Memory B cell (primary cell): ENCODE measurements at regions not wholly inside any gene's neighbourhood (a gene's known extent, or its start where the extent isn't known, plus 50 kb on each side); places are given as distances from the start of the nearest gene placed in this dataset.

ENCODE experiments used
- ATAC-seq: fragments of 150-1000 bp; cut with Tn5 transposase; 2 replicates; pipeline ENCODE4 v1.10.0; 2021; ENCODE audit warnings: low read depth, mild to moderate bottlenecking, moderate library complexity
- DNase-seq, 2 donors: peaks; one replicate each; pipeline ENCODE4 v3.0.0; 2022; ENCODE audit warnings: low spot score in 2 of 2
- H3K27ac Mint-ChIP-seq: one replicate; pipeline ENCODE4 v1.8.0; 2022; ENCODE audit warnings: mild to moderate bottlenecking, moderate library complexity, mixed read lengths
- H3K27me3 Mint-ChIP-seq: one replicate; pipeline ENCODE4 v1.8.0; 2022; ENCODE audit warnings: mixed read lengths
- H3K36me3 Mint-ChIP-seq: one replicate; pipeline ENCODE4 v1.8.0; 2022; ENCODE audit warnings: mild to moderate bottlenecking, mixed read lengths
- H3K4me1 Mint-ChIP-seq: one replicate; pipeline ENCODE4 v1.8.0; 2022; ENCODE audit warnings: mixed read lengths
- H3K4me3 Mint-ChIP-seq: one replicate; pipeline ENCODE4 v1.8.0; 2022; ENCODE audit warnings: mild to moderate bottlenecking, moderate library complexity, mixed read lengths
- H3K9me3 Mint-ChIP-seq: one replicate; pipeline ENCODE4 v1.8.0; 2022; ENCODE audit warnings: mixed read lengths

DNA sequence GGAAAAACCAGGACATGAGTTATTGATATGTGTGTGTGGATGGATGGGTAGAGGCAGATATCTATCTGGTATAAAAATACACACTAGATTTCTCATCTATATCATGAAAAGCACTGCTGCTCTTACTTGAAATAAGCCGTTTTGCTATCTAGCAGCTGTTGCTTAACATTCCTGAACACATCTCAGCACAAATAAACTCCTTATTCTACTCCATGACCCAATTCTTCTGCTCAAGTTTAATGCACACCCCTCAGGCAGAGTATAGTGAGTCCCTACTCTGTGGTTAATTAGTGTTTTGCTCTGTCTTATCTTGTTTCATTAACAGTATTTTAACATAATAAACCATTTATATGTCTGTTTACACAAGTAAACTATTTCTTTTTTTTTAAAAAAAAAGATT, 134.2 kb downstream of the CBLN2 start:
- H3K27ac Mint-ChIP-seq: no peak overlapping the region
- no peak for ATAC-seq
- H3K36me3 Mint-ChIP-seq: no peaks in the 10 kb centered on the region
- H3K9me3 Mint-ChIP-seq: peaks cover 6% of the 10 kb centered on the region
- H3K27me3 Mint-ChIP-seq: no peaks in the 10 kb centered on the region
- no peaks in the 10 kb centered on the region for H3K4me1 Mint-ChIP-seq
- no peak overlapping the region for H3K4me3 Mint-ChIP-seq
- no peak for DNase-seq

DNA sequence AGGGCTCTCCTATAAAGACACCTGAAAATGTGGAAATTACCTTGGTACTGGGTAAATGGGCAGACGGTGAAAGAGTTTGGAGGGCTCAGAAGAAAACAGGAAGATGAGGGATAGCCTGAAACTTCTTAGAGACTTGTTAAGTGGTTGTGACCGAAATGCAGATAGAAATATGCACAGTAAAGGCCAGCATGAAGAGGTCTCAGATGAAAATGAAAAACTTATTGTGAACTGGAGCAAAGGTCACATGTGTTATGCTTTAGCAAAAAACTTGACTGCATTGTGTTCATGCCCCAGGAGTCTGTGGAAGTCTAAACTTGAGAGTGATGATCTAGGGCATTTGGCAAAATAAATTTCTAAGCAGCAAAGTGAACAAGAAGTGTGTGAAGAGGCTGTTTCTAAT, 137.1 kb downstream of the CBLN2 start:
- no peaks in the 10 kb centered on the region for H3K36me3 Mint-ChIP-seq
- no peaks in the 10 kb centered on the region for H3K4me1 Mint-ChIP-seq
- DNase-seq (no peak), ATAC-seq (no peak)
- H3K27me3 Mint-ChIP-seq: no peaks in the 10 kb centered on the region
- H3K27ac Mint-ChIP-seq: no peak overlapping the region
- no peak overlapping the region for H3K4me3 Mint-ChIP-seq
- H3K9me3 Mint-ChIP-seq: peaks cover 7% of the 10 kb centered on the region

DNA sequence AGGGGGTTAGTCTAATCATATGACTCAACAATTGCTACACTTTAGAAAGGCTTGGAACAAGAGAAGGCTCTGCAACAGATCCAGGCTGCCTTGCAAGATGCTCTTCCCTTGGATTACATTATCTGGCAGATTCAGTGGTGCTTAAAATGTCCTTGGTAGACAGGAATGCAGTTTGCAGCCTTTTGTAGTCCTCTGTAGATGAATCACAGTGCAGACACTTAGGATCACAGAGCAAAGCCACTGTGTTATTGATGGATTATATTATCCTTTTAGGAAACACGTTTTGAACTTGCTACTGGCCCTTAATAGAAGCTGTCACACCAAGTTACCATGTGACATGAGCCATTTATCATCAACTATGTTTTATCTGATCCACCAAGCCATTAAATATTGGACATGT, 152.2 kb downstream of the CBLN2 start:
- Mint-ChIP-seq H3K4me3 (no peak overlapping the region), H3K27me3 (no peaks in the 10 kb centered on the region), H3K27ac (no peak overlapping the region), H3K4me1 (no peaks in the 10 kb centered on the region), H3K9me3 (peaks cover 3% of the 10 kb centered on the region), H3K36me3 (no peaks in the 10 kb centered on the region)
- DNase-seq (no peak), ATAC-seq (no peak)

DNA sequence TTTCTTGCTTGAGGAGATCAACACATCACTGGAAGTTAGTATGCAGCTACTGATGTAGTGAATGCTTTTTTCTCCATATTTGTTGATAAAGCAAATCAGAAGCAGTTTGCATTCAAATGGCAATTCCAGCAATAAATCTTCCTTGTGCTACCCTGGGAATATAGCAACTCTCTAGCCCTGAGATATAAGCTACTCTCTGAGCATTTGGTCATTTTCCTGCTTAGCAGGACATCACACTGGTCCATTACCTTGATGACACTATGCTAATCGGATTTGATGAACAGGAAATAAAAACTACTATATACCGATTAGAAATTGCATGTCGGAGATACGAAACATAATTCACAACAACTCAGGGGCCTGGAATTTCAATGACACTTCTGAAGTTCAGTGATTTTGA, 152.7 kb downstream of the CBLN2 start:
- no peaks in the 10 kb centered on the region for H3K36me3 Mint-ChIP-seq
- H3K27ac Mint-ChIP-seq: no peak overlapping the region
- H3K4me3 Mint-ChIP-seq: no peak overlapping the region
- H3K9me3 Mint-ChIP-seq: peaks cover 3% of the 10 kb centered on the region
- H3K27me3 Mint-ChIP-seq: no peaks in the 10 kb centered on the region
- no peak for DNase-seq
- ATAC-seq: no peak
- no peaks in the 10 kb centered on the region for H3K4me1 Mint-ChIP-seq

DNA sequence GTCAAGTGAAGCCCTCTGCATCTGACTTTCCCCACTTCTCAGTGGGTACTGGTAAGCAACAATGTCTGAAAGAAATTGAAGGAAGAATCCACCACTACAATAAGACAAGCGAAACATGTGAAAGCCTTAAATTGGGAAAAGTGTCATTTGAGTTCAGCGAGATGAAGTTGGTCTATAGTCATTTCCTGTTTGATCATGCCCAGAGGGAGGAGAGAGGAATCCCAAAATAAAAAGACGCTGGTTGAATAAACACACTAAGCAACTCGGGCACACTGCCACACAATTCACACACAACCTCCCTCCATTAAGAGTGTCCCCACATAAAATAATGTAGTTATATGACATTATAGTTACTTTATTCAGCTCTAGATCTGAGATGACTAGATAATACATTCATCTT, 166.1 kb downstream of the CBLN2 start:
- no peak for ATAC-seq
- Mint-ChIP-seq H3K4me1 (no peaks in the 10 kb centered on the region), H3K36me3 (no peaks in the 10 kb centered on the region), H3K4me3 (no peak overlapping the region), H3K27me3 (no peaks in the 10 kb centered on the region), H3K9me3 (no peaks in the 10 kb centered on the region), H3K27ac (no peak overlapping the region)
- DNase-seq: no peak

DNA sequence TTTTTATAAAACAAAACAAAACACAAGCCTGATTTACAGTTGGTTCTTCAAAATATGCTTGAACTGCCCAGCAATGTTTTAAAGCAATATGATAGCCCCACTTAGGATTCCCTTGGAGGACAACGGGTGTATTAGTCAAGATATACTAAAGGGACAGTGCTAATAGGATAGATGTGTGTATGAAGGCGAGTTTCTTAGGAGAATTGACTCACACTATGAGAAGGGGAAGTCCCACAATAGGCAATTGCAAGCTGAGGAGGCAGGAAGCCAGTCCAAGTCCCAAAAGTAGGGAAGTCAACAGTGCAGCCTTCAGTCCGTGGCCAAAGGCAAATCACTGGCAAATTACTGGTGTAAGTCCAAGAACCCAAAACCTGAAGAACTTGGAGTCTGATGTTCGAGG, 167.9 kb downstream of the CBLN2 start:
- DNase-seq: no peak
- Mint-ChIP-seq H3K36me3 (no peaks in the 10 kb centered on the region), H3K9me3 (peaks cover under 1% of the 10 kb centered on the region), H3K27me3 (no peaks in the 10 kb centered on the region), H3K4me3 (no peak overlapping the region), H3K4me1 (no peaks in the 10 kb centered on the region), H3K27ac (no peak overlapping the region)
- ATAC-seq: no peak

DNA sequence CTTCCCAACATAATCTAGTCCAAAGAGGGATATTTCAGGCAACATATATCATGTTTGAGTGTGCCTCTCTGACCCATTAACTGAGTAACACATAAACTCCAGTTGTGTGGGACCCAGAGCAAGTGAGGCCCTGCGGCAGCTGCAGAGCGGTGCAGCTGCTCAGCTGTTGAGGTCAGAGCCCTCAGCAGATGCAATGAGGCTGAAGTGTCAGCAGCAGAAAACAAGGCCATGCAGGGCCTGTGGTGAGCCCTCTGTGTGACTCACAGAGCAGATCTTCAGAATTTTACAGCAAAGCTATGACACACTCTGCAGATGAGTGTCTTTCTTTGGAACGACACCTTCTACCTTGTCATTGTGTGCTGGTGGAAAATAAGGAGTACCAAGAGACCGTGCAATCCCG, 168.5 kb downstream of the CBLN2 start:
- ATAC-seq: no peak
- H3K27ac Mint-ChIP-seq: no peak overlapping the region

DNA sequence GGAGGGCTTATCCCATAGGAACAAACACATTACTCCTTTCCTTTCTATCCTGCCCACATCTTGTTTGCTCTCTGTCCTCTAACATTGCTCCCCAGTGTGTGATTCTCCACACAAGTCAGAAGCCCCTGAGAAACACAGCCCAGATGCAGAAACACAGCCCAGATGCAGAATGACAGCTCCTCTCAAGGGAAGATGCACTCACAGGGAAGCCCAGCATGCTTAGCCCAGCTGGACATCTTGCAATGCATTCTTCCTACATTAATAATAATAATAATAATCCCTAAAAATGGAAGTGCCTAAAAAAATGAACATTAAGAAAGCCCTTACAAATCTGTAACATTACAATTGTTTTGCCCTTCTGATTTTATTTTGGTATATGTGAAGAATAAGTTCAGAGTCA, 172.1 kb downstream of the CBLN2 start:
- Mint-ChIP-seq H3K9me3 (peaks cover 10% of the 10 kb centered on the region), H3K27me3 (no peaks in the 10 kb centered on the region), H3K27ac (no peak overlapping the region), H3K4me3 (no peak overlapping the region), H3K36me3 (no peaks in the 10 kb centered on the region), H3K4me1 (no peaks in the 10 kb centered on the region)
- DNase-seq (no peak), ATAC-seq (no peak)

More for the DNA sequence above, 168.5 kb downstream of the CBLN2 start:
- H3K36me3 Mint-ChIP-seq: no peaks in the 10 kb centered on the region
- DNase-seq: no peak
- no peak overlapping the region for H3K4me3 Mint-ChIP-seq
- no peaks in the 10 kb centered on the region for H3K4me1 Mint-ChIP-seq
- no peaks in the 10 kb centered on the region for H3K27me3 Mint-ChIP-seq
- peaks cover 5% of the 10 kb centered on the region for H3K9me3 Mint-ChIP-seq

DNA sequence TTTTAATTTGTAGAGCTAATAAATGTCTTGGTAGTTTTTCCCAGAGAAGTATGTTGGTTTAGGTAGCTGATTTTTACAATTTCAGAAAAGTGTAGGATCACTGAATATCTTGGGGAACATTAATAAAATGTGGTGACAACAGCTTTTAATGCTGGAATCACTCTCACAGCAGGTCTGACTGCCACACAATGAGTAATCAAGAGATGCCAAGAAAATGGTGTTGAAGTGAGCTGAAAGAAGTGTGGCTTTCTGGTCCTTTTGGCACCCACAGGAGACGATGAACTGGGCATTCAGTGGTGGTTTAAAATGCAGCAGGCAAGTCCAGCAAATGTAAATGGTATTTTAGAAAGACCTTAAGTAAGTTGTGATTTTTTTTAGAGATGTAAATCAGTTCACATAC, 175.8 kb downstream of the CBLN2 start:
- no peak overlapping the region for H3K4me3 Mint-ChIP-seq
- H3K27me3 Mint-ChIP-seq: no peaks in the 10 kb centered on the region
- ATAC-seq (no peak), DNase-seq (no peak)
- peaks cover 10% of the 10 kb centered on the region for H3K9me3 Mint-ChIP-seq
- no peaks in the 10 kb centered on the region for H3K36me3 Mint-ChIP-seq
- H3K27ac Mint-ChIP-seq: no peak overlapping the region
- H3K4me1 Mint-ChIP-seq: no peaks in the 10 kb centered on the region

DNA sequence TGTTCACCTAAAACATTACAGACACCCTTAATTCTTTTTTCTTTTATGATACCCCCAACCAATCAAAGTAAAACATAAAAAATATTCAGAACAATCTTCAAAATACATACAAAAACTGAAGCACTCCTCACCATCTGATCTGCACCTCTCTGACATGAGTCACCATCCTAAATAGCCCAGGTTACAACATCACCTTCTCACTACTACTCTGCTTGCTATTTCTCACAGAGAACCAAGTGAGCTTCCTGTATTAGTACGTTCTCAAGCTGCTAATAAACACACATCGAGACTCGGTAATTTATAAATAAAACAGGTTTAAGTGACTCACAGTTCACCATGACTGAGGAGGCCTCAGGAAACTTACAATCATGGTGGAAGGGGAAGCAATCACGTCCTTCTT, 183.5 kb downstream of the CBLN2 start:
- H3K4me3 Mint-ChIP-seq: no peak overlapping the region
- no peak for DNase-seq
- H3K27ac Mint-ChIP-seq: no peak overlapping the region
- H3K9me3 Mint-ChIP-seq: peaks cover 7% of the 10 kb centered on the region
- H3K4me1 Mint-ChIP-seq: no peaks in the 10 kb centered on the region
- H3K36me3 Mint-ChIP-seq: no peaks in the 10 kb centered on the region
- peaks cover 4% of the 10 kb centered on the region for H3K27me3 Mint-ChIP-seq
- no peak for ATAC-seq

DNA sequence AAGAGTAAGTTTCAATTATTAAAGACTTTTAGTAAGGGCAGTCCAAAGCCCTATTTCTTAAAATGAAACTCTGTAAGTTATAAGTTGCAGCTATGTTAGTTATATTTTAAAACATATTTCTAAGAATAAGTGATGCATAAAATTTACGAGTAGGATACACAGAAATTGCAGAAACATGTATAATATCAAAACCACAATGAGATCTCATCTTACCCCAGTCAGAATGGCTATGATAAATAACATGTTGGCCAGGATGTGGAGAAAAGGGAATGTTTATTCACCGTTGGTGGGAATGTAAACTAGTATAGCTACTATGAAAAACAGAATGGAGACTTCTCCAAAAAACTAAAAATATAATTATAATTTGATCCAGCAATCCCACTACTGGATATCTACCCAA, 201.2 kb downstream of the CBLN2 start:
- no peak for DNase-seq
- no peaks in the 10 kb centered on the region for H3K9me3 Mint-ChIP-seq
- H3K27ac Mint-ChIP-seq: no peak overlapping the region
- H3K4me3 Mint-ChIP-seq: no peak overlapping the region
- ATAC-seq: no peak
- no peaks in the 10 kb centered on the region for H3K36me3 Mint-ChIP-seq
- H3K4me1 Mint-ChIP-seq: no peaks in the 10 kb centered on the region
- no peaks in the 10 kb centered on the region for H3K27me3 Mint-ChIP-seq

DNA sequence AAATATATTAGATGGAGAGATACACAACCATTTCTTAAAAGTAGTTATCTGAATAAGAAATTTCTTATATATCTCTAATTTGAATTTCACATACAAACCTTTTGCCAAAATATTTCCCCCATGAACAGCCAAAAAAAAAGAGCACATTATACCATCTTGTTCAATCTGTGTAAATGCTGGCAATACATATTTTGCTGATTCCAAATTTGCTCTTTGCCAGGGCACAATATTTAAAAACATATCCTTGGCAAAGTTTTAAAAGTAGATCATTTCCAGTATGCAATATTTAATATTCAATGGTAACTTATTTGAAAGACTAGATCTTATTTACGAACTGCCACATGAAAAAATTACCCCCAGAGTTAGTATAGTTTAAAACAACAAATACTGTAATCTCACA, 204.2 kb downstream of the CBLN2 start:
- Mint-ChIP-seq H3K9me3 (peaks cover 1% of the 10 kb centered on the region), H3K27me3 (no peaks in the 10 kb centered on the region), H3K27ac (no peak overlapping the region), H3K4me1 (no peaks in the 10 kb centered on the region), H3K4me3 (no peak overlapping the region), H3K36me3 (no peaks in the 10 kb centered on the region)
- DNase-seq: no peak
- ATAC-seq: no peak

DNA sequence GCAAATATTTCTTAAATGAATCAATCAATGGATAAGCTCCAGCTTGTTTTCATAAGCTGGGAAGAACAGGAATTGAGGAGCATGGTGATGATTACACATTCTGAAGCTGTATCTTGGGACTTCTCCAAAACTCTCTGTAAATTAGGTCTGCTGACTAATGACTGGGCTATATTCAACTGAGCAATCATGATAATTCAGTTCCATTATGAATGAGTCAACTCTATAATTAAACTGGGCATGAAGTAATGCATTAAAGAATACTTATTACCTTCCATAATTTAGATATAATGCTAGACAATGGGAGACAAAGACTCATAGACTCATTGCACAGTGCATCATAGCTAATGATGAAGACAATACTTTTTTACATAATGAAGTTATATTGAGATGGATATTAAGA, 207.4 kb downstream of the CBLN2 start:
- no peaks in the 10 kb centered on the region for H3K36me3 Mint-ChIP-seq
- H3K27me3 Mint-ChIP-seq: no peaks in the 10 kb centered on the region
- no peaks in the 10 kb centered on the region for H3K4me1 Mint-ChIP-seq
- no peak overlapping the region for H3K4me3 Mint-ChIP-seq
- DNase-seq (no peak), ATAC-seq (no peak)
- H3K9me3 Mint-ChIP-seq: peaks cover 3% of the 10 kb centered on the region
- H3K27ac Mint-ChIP-seq: no peak overlapping the region

DNA sequence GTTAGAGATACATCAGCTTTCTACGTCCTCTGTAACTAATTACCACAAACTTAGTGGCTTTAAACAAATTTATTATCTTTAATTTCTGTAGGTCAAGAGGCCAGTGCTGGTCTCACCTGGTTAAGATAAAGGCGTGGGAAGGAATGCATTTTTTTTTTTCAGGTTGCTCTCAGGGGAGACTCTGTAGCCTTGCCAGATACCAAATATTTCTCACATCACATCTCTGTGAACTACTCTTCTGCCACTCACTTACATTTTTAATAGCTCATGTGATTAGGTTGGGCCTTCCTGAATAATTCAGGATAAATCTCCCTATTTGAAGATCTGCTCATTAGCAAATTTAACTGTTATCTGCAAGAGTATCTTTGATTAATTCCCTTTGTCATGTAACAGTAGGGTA, 214.6 kb downstream of the CBLN2 start:
- ATAC-seq: no peak
- no peak for DNase-seq
- no peaks in the 10 kb centered on the region for H3K27me3 Mint-ChIP-seq
- no peaks in the 10 kb centered on the region for H3K36me3 Mint-ChIP-seq
- H3K27ac Mint-ChIP-seq: no peak overlapping the region
- peaks cover 1% of the 10 kb centered on the region for H3K9me3 Mint-ChIP-seq
- no peaks in the 10 kb centered on the region for H3K4me1 Mint-ChIP-seq
- H3K4me3 Mint-ChIP-seq: no peak overlapping the region

DNA sequence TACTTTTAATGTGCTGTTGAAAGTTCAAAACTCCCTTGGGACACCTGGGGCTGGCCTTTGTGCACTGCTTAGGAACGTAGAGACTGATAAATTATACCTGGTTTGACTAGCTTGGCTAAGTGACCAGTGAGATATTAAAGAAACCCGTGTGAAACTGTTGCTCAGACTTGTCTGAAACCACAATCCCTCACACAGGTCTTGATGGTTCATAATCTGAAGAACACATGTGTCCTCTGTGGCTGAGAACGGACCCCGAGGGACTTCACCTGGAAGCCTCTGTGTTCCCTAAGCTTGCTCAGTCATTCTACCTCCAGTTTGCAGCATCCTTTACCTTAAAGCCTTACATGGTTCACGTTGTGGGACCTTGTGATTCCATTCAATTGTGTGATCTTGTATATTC, 218.8 kb downstream of the CBLN2 start:
- no peak overlapping the region for H3K27ac Mint-ChIP-seq
- no peak overlapping the region for H3K4me3 Mint-ChIP-seq

DNA sequence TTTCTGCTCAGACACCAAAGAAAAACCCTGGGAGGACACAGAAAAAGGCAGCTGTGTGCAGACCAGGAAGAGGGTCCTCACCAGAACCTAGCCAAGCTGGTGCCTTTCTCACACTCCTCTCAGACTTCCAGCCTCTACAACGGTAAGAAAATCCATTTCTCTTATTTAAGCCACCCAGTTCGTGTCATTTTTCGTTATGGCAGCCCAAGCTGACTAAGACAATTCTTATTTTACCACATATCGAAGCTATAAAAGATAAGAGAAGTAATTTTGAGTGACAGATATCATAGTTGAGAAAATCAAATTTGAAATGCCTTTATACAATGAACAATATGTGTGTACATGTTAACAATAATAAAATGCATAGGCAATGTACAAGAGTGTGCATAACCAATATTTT, 219.5 kb downstream of the CBLN2 start:
- no peak overlapping the region for H3K27ac Mint-ChIP-seq
- no peaks in the 10 kb centered on the region for H3K36me3 Mint-ChIP-seq
- DNase-seq (no peak), ATAC-seq (no peak)
- H3K9me3 Mint-ChIP-seq: no peaks in the 10 kb centered on the region
- H3K27me3 Mint-ChIP-seq: no peaks in the 10 kb centered on the region
- H3K4me3 Mint-ChIP-seq: no peak overlapping the region
- H3K4me1 Mint-ChIP-seq: no peaks in the 10 kb centered on the region

More for the DNA sequence above, 218.8 kb downstream of the CBLN2 start:
- no peaks in the 10 kb centered on the region for H3K4me1 Mint-ChIP-seq
- H3K36me3 Mint-ChIP-seq: no peaks in the 10 kb centered on the region
- no peaks in the 10 kb centered on the region for H3K27me3 Mint-ChIP-seq
- ATAC-seq (no peak), DNase-seq (no peak)
- H3K9me3 Mint-ChIP-seq: no peaks in the 10 kb centered on the region
